ENCODE measurements at regions not wholly inside any gene's neighbourhood (a gene's known extent, or its start where the extent isn't known, plus 50 kb on each side); places are given as distances from the start of the nearest gene placed in this dataset.

GRCh38 chr18:24924066-24924716 is 427.8 kb downstream of the ZNF521 start:
- no peak overlapping the region for H3K4me3 ChIP-seq (ENCODE audit: low read depth in 2 of 2, low read length in 2 of 2)
- ATAC-seq (no peak), DNase-seq (ENCODE audit: low read depth, low spot score) (no peak)
- ChIA-PET CTCF (no interaction called here), POLR2A (no interaction called here)
- no peak overlapping the region for H3K27ac ChIP-seq (ENCODE audit: low read length)
- no peaks in the 10 kb centered on the region for H3K9me3 ChIP-seq (ENCODE audit: control insufficient read depth, insufficient read depth, low read depth, low read length)
- H3K4me1 ChIP-seq (ENCODE audit: control insufficient read depth, insufficient read depth, low read length), result no peaks in the 10 kb centered on the region
- in situ Hi-C loops (cut with HindIII; ENCODE audit: low pct_unique_long_range_greater_than_20kb, low sequenced_read_pairs), result no loop called here
- intact Hi-C loops (cut with micrococcal nuclease; ENCODE audit: unreplicated experiment), result no loop called here
- no peaks in the 10 kb centered on the region; the same call in 1 of the 2 replicates for H3K27me3 ChIP-seq (ENCODE audit: control insufficient read depth, insufficient read depth, low read length)
- BruUV-seq (replicated peaks), result no TSS peak
- no peaks in the 10 kb centered on the region for H3K36me3 ChIP-seq (ENCODE audit: control insufficient read depth, insufficient read depth, low read length)
- TF ChIP-seq CTCF (IDR thresholded peaks at IDR 0.05) (no peak), TCF7L2 (IDR thresholded peaks at IDR 0.05; ENCODE audit: low read depth, low read length) (no peak), POLR2AphosphoS5 (IDR thresholded peaks at IDR 0.05; ENCODE audit: low read depth, low read length) (no peak), SIN3A (IDR thresholded peaks at IDR 0.05; ENCODE audit: borderline replicate concordance, insufficient read depth, low read depth, low read length) (no peak), REST (IDR thresholded peaks at IDR 0.05; ENCODE audit: insufficient read depth in 1 of 2, low read depth in 2 of 2, low read length in 1 of 2) (no peak)

- POLR2A ChIA-PET, result no interaction called here
- TF ChIP-seq TCF7L2 (IDR thresholded peaks at IDR 0.05; ENCODE audit: low read depth, low read length), result no peak
- no peak for TF ChIP-seq CTCF (IDR thresholded peaks at IDR 0.05)
- TF ChIP-seq SIN3A (IDR thresholded peaks at IDR 0.05; ENCODE audit: borderline replicate concordance, insufficient read depth, low read depth, low read length), result no peak
- TF ChIP-seq POLR2AphosphoS5 (IDR thresholded peaks at IDR 0.05; ENCODE audit: low read depth, low read length), result no peak
- TF ChIP-seq REST (IDR thresholded peaks at IDR 0.05; ENCODE audit: insufficient read depth in 1 of 2, low read depth in 2 of 2, low read length in 1 of 2), result no peak
These were observed 425.3 kb downstream of the ZNF521 start for GRCh38 chr18:24926649-24927048.

More at GRCh38 chr18:24926649-24927048, 425.3 kb downstream of the ZNF521 start:
- no peak for DNase-seq (ENCODE audit: low read depth, low spot score)
- no peak for ATAC-seq
- no peaks in the 10 kb centered on the region for H3K36me3 ChIP-seq (ENCODE audit: control insufficient read depth, insufficient read depth, low read length)
- in situ Hi-C loops (cut with HindIII; ENCODE audit: low pct_unique_long_range_greater_than_20kb, low sequenced_read_pairs) (no loop called here), intact Hi-C loops (cut with micrococcal nuclease; ENCODE audit: unreplicated experiment) (no loop called here)
- no peak overlapping the region for H3K27ac ChIP-seq (ENCODE audit: low read length)
- no peaks in the 10 kb centered on the region; the same call in 1 of the 2 replicates for H3K27me3 ChIP-seq (ENCODE audit: control insufficient read depth, insufficient read depth, low read length)
- H3K4me1 ChIP-seq (ENCODE audit: control insufficient read depth, insufficient read depth, low read length), result no peaks in the 10 kb centered on the region; the same call in 1 of the 2 replicates
- BruUV-seq (replicated peaks), result no TSS peak
- H3K4me3 ChIP-seq (ENCODE audit: low read depth in 2 of 2, low read length in 2 of 2), result no peak overlapping the region
- CTCF ChIA-PET, result no interaction called here
- H3K9me3 ChIP-seq (ENCODE audit: control insufficient read depth, insufficient read depth, low read depth, low read length), result no peaks in the 10 kb centered on the region
